GM12873 (cell line): ENCODE measurements at regions not wholly inside any gene's neighbourhood (a gene's known extent, or its start where the extent isn't known, plus 50 kb on each side); places are given as distances from the start of the nearest gene placed in this dataset.
A peak's percentile ranks its signal among the peaks of the same experiment; 100 is the strongest.

Experiments used
- TF ChIP-seq, protein P1 (sequence below): IDR thresholded peaks from 2 replicates; pipeline ENCODE4 v1.5.1; 2012; ENCODE audit warnings: low read depth, mild to moderate bottlenecking, moderate library complexity, low read length, control low read depth; ENCODE audit not compliant: insufficient read depth; ENCODE audit errors: missing control alignments

- TF ChIP-seq, protein P1, sequence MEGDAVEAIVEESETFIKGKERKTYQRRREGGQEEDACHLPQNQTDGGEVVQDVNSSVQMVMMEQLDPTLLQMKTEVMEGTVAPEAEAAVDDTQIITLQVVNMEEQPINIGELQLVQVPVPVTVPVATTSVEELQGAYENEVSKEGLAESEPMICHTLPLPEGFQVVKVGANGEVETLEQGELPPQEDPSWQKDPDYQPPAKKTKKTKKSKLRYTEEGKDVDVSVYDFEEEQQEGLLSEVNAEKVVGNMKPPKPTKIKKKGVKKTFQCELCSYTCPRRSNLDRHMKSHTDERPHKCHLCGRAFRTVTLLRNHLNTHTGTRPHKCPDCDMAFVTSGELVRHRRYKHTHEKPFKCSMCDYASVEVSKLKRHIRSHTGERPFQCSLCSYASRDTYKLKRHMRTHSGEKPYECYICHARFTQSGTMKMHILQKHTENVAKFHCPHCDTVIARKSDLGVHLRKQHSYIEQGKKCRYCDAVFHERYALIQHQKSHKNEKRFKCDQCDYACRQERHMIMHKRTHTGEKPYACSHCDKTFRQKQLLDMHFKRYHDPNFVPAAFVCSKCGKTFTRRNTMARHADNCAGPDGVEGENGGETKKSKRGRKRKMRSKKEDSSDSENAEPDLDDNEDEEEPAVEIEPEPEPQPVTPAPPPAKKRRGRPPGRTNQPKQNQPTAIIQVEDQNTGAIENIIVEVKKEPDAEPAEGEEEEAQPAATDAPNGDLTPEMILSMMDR, result no peak
Measured at GRCh38 chr4:31660916-31661315, 940.7 kb downstream of the PCDH7 start.

GRCh38 chr4:31662951-31663350 lies 942.8 kb downstream of the PCDH7 start:
- TF ChIP-seq, protein P1, result no peak

DNA sequence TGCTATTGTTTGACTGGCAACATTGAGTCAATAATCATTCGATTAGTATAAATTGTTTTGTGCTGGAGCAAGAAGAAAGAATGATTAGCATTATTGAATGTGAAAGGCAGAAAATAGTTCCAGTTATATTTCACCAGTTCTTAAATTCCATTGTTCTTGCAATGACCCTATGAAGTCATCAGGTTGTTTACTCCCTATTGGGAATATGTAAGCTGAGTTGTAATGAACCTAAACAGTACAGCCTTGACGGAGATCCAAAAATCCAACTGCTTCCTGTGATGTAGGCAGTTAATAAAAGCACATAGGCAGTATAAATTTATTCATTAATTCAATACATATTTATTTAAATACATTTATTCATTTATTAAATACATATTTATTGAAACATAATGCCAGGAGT lies 947.5 kb downstream of the PCDH7 start:
- TF ChIP-seq, protein P1, result no peak

- TF ChIP-seq, protein P1, result peak; percentile 23
Measured at GRCh38 chr4:31674313-31674947, 954.3 kb downstream of the PCDH7 start.

DNA sequence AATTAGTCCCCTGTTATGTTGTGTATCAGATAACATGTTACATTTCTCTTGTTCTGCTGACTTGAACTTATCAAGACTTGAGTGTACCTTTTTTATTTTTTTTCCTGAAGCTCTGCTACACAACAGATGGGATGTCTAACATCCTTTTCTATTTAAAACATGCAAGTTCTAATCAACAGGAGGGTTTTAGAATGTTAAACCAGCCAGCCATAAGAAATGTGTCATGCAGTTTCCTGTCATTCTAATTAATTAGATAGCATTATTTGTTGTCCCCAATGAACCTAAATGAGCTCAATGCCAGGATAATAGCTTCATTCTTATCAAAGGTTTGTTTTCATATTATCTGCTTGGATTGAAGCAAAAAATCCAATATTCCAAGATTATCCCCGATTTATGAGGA lies 958.2 kb downstream of the PCDH7 start:
- TF ChIP-seq, protein P1, result no peak

DNA sequence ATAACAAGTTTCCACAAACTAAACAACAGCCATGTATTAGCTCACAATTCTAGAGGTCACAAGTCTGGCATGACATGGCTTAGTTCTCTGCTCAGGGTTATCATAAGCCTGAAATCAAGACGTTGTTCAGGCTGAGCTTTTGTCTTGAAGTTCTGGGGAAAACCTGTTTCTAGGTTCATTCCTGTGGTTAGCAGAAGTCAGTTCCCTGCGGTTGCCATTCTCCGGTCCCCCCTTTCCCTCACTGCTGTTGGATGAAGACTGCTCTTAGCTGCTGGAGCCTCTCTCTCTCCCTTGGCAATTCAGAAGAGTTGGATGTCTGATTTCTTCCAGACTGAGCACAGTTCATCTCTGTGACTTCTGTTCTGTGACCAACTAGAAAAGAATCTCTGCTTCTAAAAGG lies 962.6 kb downstream of the PCDH7 start:
- TF ChIP-seq, protein P1, result no peak

DNA sequence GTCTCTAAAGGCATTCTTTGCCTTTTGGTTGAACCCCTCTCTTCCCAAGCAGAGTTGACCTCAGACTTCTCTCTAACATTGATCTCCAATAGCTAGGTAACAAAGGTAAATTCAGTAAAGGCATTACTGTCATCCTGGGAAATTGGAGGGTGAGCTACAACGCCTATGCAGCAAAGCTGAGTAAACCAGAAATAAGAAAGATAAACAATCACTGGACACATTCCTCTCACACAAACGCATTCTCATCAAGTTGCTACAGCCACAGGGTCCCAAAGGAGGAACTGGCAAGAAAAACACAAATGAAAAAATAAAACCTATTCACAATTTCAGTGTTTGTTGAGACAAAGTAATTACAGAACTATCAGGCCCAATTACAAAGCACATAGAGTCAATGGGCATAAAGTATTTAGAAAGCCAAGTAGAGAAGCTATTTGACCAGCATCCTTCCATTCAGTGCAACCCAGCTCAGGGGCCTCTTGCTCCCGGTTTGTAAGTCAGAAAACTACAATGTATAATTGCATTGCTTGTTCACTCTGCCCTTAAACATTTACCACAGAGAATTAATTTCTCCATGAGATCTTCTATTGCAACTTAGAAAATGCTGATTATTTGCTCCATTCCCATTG lies 967.7 kb downstream of the PCDH7 start:
- TF ChIP-seq, protein P1, result no peak
